MCF 10A (cell line): ENCODE measurements at regions not wholly inside any gene's neighbourhood (a gene's known extent, or its start where the extent isn't known, plus 50 kb on each side); places are given as distances from the start of the nearest gene placed in this dataset.

Source experiments
- BruUV-seq: library from RNA; stranded (reverse); fragments of 400-500 nt; replicated peaks from 2 replicates; lab custom pipeline; 2021; lab: Mats Ljungman, UMichigan
- CTCF ChIA-PET: fragments of 300-600 bp; sonication (Branson Sonifier 250); formaldehyde crosslinking; extraction: SDS; loops from one replicate; lab custom pipeline; 2021; ENCODE audit warnings: antibody characterized with exemption, inconsistent platforms; lab: Yijun Ruan, JAX
- POLR2A ChIA-PET: fragments of 300-600, 350-650 bp; sonication (Branson Sonifier 250); formaldehyde crosslinking; extraction: SDS; loops from one replicate; lab custom pipeline; 2020; ENCODE audit warnings: antibody characterized with exemption, inconsistent platforms; lab: Yijun Ruan, JAX
- DNase-seq: peaks from one replicate; pipeline ENCODE4 v3.0.0-alpha.2; 2018; ENCODE audit not compliant: unreplicated experiment
- H3K27ac Mint-ChIP-seq: one replicate; pipeline ENCODE4 v1.8.0; 2022; ENCODE audit warnings: mild to moderate bottlenecking, low read depth, mixed read lengths; ENCODE audit not compliant: unreplicated experiment
- H3K27me3 Mint-ChIP-seq: one replicate; pipeline ENCODE4 v1.8.0; 2022; ENCODE audit warnings: mixed read lengths; ENCODE audit not compliant: insufficient read depth, unreplicated experiment
- H3K36me3 Mint-ChIP-seq: one replicate; pipeline ENCODE4 v1.8.0; 2022; ENCODE audit warnings: mild to moderate bottlenecking, moderate library complexity, mixed read lengths; ENCODE audit not compliant: insufficient read depth, unreplicated experiment
- H3K4me1 Mint-ChIP-seq: one replicate; pipeline ENCODE4 v1.8.0; 2022; ENCODE audit warnings: mixed read lengths; ENCODE audit not compliant: insufficient read depth, unreplicated experiment
- H3K4me3 Mint-ChIP-seq: one replicate; pipeline ENCODE4 v1.8.0; 2022; ENCODE audit warnings: mild to moderate bottlenecking, moderate library complexity, mixed read lengths; ENCODE audit not compliant: unreplicated experiment
- H3K9me3 Mint-ChIP-seq: one replicate; pipeline ENCODE4 v1.8.0; 2022; ENCODE audit warnings: mixed read lengths; ENCODE audit not compliant: unreplicated experiment
- CTCF ChIP-seq: fragments of 200-600 bp; IDR thresholded peaks from one replicate; pipeline ENCODE4 v1.8.0; 2022; ENCODE audit warnings: antibody characterized with exemption, mild to moderate bottlenecking; ENCODE audit not compliant: unreplicated experiment
- intact Hi-C: fragments of 100-400 bp; cut with micrococcal nuclease; formaldehyde crosslinking; loops from 2 replicates; pipeline ENCODE4 v1.14.1; 2022

GRCh38 chr2:83055376-83056010 lies 1403.6 kb downstream of the SUCLG1 start:
- no peak for TF ChIP-seq CTCF
- no TSS peak for BruUV-seq
- POLR2A ChIA-PET: interaction anchor here (0.6 kb wide), 1 partner anchor 62 kb away, joined by 3 read pairs; no protein-coding TSS in a partner anchor
- intact Hi-C loops: no loop called here
- CTCF ChIA-PET: no interaction called here
- H3K4me1 Mint-ChIP-seq: peaks cover 8% of the 10 kb centered on the region
- H3K4me3 Mint-ChIP-seq: no peak overlapping the region
- H3K27ac Mint-ChIP-seq: peak overlapping the region; percentile 12
- H3K9me3 Mint-ChIP-seq: peaks cover 8% of the 10 kb centered on the region
- H3K27me3 Mint-ChIP-seq: no peaks in the 10 kb centered on the region
- DNase-seq: peak; percentile 56
- no peaks in the 10 kb centered on the region for H3K36me3 Mint-ChIP-seq

GRCh38 chr2:83054751-83055150 lies 1404.3 kb downstream of the SUCLG1 start:
- Mint-ChIP-seq H3K27me3 (no peaks in the 10 kb centered on the region), H3K36me3 (no peaks in the 10 kb centered on the region), H3K4me3 (no peak overlapping the region), H3K9me3 (peaks cover 8% of the 10 kb centered on the region), H3K4me1 (peaks cover 8% of the 10 kb centered on the region), H3K27ac (no peak overlapping the region)
- no peak for TF ChIP-seq CTCF
- no TSS peak for BruUV-seq
- intact Hi-C loops: no loop called here
- POLR2A ChIA-PET: no interaction called here
- no peak for DNase-seq
- CTCF ChIA-PET: no interaction called here

- H3K27me3 Mint-ChIP-seq: no peaks in the 10 kb centered on the region
- peaks cover 8% of the 10 kb centered on the region for H3K9me3 Mint-ChIP-seq
- ChIA-PET CTCF (no interaction called here), POLR2A (no interaction called here)
- H3K27ac Mint-ChIP-seq: no peak overlapping the region
- H3K4me3 Mint-ChIP-seq: no peak overlapping the region
- intact Hi-C loops: no loop called here
- H3K4me1 Mint-ChIP-seq: peaks cover 8% of the 10 kb centered on the region
- no peak for TF ChIP-seq CTCF
- no peaks in the 10 kb centered on the region for H3K36me3 Mint-ChIP-seq
- BruUV-seq: no TSS peak
- DNase-seq: no peak
Observed at GRCh38 chr2:83051538-83052170, 1407.4 kb downstream of the SUCLG1 start.

GRCh38 chr2:83042053-83042452 lies 1417.0 kb downstream of the SUCLG1 start:
- intact Hi-C loops: no loop called here
- no peak overlapping the region for H3K27ac Mint-ChIP-seq
- no peak for TF ChIP-seq CTCF
- no peaks in the 10 kb centered on the region for H3K4me1 Mint-ChIP-seq
- H3K4me3 Mint-ChIP-seq: no peak overlapping the region
- H3K9me3 Mint-ChIP-seq: no peaks in the 10 kb centered on the region
- no peaks in the 10 kb centered on the region for H3K36me3 Mint-ChIP-seq
- ChIA-PET POLR2A (no interaction called here), CTCF (no interaction called here)
- H3K27me3 Mint-ChIP-seq: no peaks in the 10 kb centered on the region
- DNase-seq: no peak
- BruUV-seq: no TSS peak
